Lung (tissue), 11 donors: ENCODE measurements at regions not wholly inside any gene's neighbourhood (a gene's known extent, or its start where the extent isn't known, plus 50 kb on each side); places are given as distances from the start of the nearest gene placed in this dataset.

Source experiments
- ATAC-seq: fragments of 200-7000 bp; cut with Tn5 transposase; one replicate; pipeline ENCODE4 v1.9.1; 2020; ENCODE audit warnings: moderate number of reproducible peaks; ENCODE audit not compliant: insufficient read depth, low FRiP score
- DNase-seq, 3 donors: peaks; one replicate each; pipeline ENCODE4 v3.0.0-alpha.2; 2013 to 2017
- H3K27ac ChIP-seq, 2 donors: one replicate each; pipeline ENCODE4 v1.5.1; 2013; ENCODE audit warnings: mild to moderate bottlenecking in 2 of 2, moderate library complexity in 2 of 2, control low read depth in 1 of 2, inconsistent platforms in 1 of 2, low read depth in 1 of 2, low read length in 1 of 2
- H3K27me3 ChIP-seq, 3 donors: one replicate each; pipeline ENCODE4 v1.5.1; 2013; ENCODE audit warnings: low read length in 2 of 3; ENCODE audit not compliant: control insufficient read depth in 3 of 3, insufficient read depth in 3 of 3
- H3K36me3 ChIP-seq, 4 donors: one replicate each; pipeline ENCODE4 v1.5.1; 2013; ENCODE audit warnings: low read length in 4 of 4, mild to moderate bottlenecking in 1 of 4, moderate library complexity in 1 of 4; ENCODE audit not compliant: control insufficient read depth in 4 of 4, insufficient read depth in 4 of 4
- H3K4me1 ChIP-seq, 5 donors: one replicate each; pipeline ENCODE4 v1.5.1; 2013; ENCODE audit warnings: low read length in 5 of 5, mild to moderate bottlenecking in 2 of 5, moderate library complexity in 1 of 5; ENCODE audit not compliant: control insufficient read depth in 5 of 5, insufficient read depth in 5 of 5
- H3K4me3 ChIP-seq: one replicate; pipeline ENCODE4 v1.5.1; 2013; ENCODE audit warnings: mild to moderate bottlenecking, control low read depth, moderate library complexity
- H3K9ac ChIP-seq, 2 donors: one replicate each; pipeline ENCODE4 v1.5.1; 2013; ENCODE audit warnings: low read length in 2 of 2, control low read depth in 1 of 2; ENCODE audit not compliant: insufficient read depth in 1 of 2
- H3K9me3 ChIP-seq, 4 donors: one replicate each; pipeline ENCODE4 v1.5.1; 2013; ENCODE audit warnings: low read length in 3 of 4, mild to moderate bottlenecking in 1 of 4, moderate library complexity in 1 of 4; ENCODE audit not compliant: control insufficient read depth in 4 of 4, insufficient read depth in 3 of 4
- WGBS, 2 donors: extraction: QIAGEN DNeasy Blood & Tissue Kit; methylation state at CpG; one replicate each; pipeline ENCODE4 v1.1.7; 2013; 5-methylcytosine and 5-hydroxymethylcytosine counted together
- TF ChIP-seq, protein P1 (sequence below): IDR thresholded peaks from 2 replicates; pipeline ENCODE4 v1.5.1; 2012; ENCODE audit warnings: mild to moderate bottlenecking; ENCODE audit errors: control extremely low read depth, extremely low read depth
- donor health status: control.
- donor health status: control.
- donor health status: Bipolar disorder and iron deficiency.
- donor health status: healthy.
- donor health status: DM: yes; HTN: yes; CAD: no.

DNA sequence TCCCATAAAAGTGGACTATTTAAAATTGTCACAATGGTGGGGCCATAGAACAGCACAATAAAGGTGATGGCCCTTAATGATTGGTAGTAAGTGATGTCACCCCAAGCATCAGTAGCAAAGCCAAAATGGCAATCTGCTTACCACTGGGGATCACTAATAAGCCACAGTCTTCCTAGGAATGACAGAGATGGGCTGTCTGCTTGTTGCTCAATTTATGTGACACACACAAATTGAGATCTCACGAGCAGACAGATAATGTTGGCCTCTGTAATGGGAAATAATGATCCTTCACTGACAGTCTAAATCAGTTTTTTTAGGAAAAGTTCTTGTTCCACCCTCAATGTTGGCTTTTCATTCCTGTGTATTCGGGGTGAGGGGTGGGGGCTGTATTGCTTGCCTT, 515.1 kb downstream of the BRD1 start:
- H3K36me3 ChIP-seq: no peaks in the 10 kb centered on the region
- no peak overlapping the region for H3K9ac ChIP-seq
- no peaks in the 10 kb centered on the region for H3K4me1 ChIP-seq
- peaks cover 0 to 2% (median 0%) of the 10 kb centered on the region in 4 donors for H3K9me3 ChIP-seq
- H3K27me3 ChIP-seq: peaks cover 0 to 24% (median 6%) of the 10 kb centered on the region in 3 donors
- DNase-seq: no peak
- WGBS, 2 donors: 45 to 59% methylated on average over 2 of the region's 2 CpGs
- H3K27ac ChIP-seq: no peak overlapping the region
- no peak for ATAC-seq
- no peak overlapping the region for H3K4me3 ChIP-seq
- TF ChIP-seq, protein P1, sequence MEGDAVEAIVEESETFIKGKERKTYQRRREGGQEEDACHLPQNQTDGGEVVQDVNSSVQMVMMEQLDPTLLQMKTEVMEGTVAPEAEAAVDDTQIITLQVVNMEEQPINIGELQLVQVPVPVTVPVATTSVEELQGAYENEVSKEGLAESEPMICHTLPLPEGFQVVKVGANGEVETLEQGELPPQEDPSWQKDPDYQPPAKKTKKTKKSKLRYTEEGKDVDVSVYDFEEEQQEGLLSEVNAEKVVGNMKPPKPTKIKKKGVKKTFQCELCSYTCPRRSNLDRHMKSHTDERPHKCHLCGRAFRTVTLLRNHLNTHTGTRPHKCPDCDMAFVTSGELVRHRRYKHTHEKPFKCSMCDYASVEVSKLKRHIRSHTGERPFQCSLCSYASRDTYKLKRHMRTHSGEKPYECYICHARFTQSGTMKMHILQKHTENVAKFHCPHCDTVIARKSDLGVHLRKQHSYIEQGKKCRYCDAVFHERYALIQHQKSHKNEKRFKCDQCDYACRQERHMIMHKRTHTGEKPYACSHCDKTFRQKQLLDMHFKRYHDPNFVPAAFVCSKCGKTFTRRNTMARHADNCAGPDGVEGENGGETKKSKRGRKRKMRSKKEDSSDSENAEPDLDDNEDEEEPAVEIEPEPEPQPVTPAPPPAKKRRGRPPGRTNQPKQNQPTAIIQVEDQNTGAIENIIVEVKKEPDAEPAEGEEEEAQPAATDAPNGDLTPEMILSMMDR: no peak

DNA sequence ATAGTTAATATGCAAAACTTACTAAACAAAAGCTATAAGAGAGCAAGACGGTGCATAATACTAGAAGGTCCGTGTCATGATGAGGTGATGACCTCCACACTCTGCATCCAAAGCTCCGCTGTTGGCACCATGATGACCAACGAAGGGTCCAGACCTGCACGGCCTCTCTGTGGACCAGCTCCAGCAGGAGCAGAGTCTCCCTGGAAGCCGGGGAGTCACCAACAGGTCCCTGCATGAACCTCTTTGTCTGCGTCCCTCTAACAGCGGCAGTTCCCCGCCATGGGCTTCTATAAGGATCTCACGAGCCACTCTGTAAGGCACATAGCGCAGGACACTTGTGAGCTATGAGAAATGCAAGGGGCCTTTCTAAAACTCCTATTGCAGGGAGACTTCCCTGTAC, 517.3 kb downstream of the BRD1 start:
- no peak overlapping the region for H3K27ac ChIP-seq
- H3K27me3 ChIP-seq: peaks cover 0 to 24% (median 3%) of the 10 kb centered on the region in 3 donors
- ATAC-seq (no peak), DNase-seq (no peak)
- no peak overlapping the region for H3K4me3 ChIP-seq
- peaks cover 0 to 2% (median 0%) of the 10 kb centered on the region in 4 donors for H3K9me3 ChIP-seq
- WGBS, 2 donors: 81 to 85% methylated on average over 11 of the region's 11 CpGs
- H3K9ac ChIP-seq: no peak overlapping the region
- H3K36me3 ChIP-seq: no peaks in the 10 kb centered on the region
- TF ChIP-seq, protein P1: no peak
- no peaks in the 10 kb centered on the region for H3K4me1 ChIP-seq

DNA sequence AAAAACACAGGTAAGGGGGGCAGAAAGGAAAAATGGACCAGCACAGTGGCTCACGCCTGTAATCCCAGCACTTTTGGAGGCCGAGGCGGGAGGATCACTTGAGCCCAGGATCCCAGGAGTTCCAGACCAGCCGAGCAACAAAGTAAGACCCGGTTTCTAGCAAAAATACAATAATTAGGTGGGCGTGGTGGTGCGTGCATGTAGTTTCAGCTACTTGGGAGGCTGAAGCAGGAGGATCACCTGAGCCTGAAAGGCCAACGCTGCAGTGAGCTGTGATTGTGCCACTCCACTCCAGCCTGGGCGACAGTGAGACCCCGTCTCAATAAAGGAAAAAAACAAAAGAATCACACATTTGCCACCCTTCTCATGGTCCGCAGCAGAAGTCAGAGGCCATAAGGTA, 519.4 kb downstream of the BRD1 start:
- WGBS, 2 donors: 87 to 91% methylated on average over 11 of the region's 11 CpGs
- Histone ChIP-seq H3K4me1 (no peaks in the 10 kb centered on the region), H3K36me3 (no peaks in the 10 kb centered on the region), H3K4me3 (no peak overlapping the region), H3K27me3 (peaks cover 3 to 21% (median 6%) of the 10 kb centered on the region in 3 donors), H3K27ac (no peak overlapping the region), H3K9ac (no peak overlapping the region), H3K9me3 (peaks cover 0 to 2% (median 0%) of the 10 kb centered on the region in 4 donors)
- no peak for ATAC-seq
- DNase-seq: no peak
- TF ChIP-seq, protein P1: no peak

DNA sequence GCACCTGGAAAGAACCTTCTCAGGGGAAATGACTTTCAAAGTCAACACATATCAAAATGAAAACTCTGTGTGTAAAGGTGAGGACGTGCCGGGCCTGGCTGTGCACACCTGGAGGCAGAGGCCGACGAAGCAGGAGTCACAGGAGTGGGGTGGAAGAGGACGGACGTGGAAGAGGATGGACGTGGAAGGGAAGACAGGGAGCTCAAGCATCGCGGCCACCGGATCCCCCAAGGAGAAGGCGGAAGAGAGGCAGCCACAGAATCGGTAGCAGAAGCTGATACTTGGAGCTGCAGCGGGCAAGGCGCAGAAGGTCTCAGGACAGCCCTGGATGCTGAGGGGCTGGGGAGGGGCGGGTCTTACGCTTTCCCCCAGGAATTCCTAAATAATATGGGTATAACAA, 519.8 kb downstream of the BRD1 start:
- Histone ChIP-seq H3K27ac (no peak overlapping the region), H3K9ac (no peak overlapping the region), H3K4me1 (no peaks in the 10 kb centered on the region), H3K9me3 (peaks cover 0 to 2% (median 0%) of the 10 kb centered on the region in 4 donors), H3K36me3 (no peaks in the 10 kb centered on the region), H3K4me3 (no peak overlapping the region), H3K27me3 (peaks cover 3 to 17% (median 6%) of the 10 kb centered on the region in 3 donors)
- TF ChIP-seq, protein P1: no peak
- DNase-seq: no peak
- WGBS, 2 donors: 84 to 95% methylated on average over 16 of the region's 16 CpGs
- ATAC-seq: no peak
